ENCODE measurements at regions not wholly inside any gene's neighbourhood (a gene's known extent, or its start where the extent isn't known, plus 50 kb on each side); places are given as distances from the start of the nearest gene placed in this dataset.

DNA sequence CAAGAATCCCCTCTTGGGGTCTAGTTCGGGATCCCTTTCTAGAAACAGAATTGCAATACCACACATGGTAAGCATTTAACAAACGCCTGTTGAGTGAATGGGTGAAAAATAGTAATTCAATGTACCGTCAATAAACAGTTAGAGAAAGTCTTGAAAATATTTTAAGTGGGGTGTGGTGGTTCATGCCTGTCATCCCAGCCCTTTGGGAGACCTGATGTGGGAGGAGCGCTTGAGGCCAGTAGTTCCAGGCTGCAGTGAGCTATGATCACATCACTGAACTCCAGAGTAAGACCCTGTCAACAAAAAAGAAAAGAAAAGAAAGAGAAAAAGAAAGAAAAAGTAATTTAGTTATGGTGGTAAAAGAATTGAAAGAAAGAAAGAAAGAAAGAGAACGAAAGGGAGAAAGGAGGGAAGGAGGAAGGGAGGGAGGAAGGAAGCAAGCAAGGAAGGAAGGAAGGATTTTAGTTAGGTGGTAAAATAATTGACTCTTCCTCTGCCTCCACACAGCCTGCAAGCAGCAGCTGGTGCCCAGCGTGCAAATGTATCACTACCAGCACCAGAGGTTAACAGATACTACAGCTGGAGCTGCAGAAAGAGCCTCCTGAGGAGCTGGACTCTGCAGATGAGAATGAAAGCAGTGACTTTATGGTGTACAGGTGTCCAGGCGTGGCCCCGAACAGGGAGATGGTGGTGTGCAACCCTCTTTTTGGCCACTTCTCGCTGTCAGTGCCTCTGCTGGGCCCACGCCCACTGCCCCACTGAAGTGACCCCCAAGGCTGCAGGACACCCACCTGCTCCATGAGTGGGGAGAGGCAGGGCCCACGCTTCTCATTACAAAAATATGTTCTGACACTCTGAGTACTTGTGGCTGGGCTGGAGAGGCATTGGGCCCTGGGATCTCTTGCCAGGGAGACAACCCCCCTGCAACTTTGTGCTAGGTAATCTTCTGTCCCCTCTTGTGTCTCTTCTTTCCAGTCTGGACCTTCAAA is 135.4 kb downstream of the BAMBI start:
- DNase-seq: no peak

DNA sequence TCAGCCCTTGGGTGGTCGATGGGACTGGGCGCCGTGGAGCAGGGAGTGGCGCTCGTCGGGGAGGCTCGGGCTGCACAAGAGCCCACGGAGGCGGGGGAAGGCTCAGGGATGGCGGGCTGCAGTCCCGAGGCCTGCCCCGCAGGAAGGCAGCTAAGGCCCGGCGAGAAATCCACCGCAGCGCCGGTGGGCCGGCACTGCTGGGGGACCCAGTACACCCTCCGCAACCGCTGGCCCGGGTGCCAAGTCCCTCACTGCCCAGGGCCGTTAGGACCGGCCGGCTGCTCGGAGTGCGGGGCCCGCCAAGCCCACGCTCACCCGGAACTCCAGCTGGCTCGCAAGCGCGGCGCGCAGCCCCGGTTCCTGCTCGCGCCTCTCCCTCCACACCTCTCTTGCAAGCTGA is 138.4 kb downstream of the BAMBI start:
- no peak for DNase-seq

DNA sequence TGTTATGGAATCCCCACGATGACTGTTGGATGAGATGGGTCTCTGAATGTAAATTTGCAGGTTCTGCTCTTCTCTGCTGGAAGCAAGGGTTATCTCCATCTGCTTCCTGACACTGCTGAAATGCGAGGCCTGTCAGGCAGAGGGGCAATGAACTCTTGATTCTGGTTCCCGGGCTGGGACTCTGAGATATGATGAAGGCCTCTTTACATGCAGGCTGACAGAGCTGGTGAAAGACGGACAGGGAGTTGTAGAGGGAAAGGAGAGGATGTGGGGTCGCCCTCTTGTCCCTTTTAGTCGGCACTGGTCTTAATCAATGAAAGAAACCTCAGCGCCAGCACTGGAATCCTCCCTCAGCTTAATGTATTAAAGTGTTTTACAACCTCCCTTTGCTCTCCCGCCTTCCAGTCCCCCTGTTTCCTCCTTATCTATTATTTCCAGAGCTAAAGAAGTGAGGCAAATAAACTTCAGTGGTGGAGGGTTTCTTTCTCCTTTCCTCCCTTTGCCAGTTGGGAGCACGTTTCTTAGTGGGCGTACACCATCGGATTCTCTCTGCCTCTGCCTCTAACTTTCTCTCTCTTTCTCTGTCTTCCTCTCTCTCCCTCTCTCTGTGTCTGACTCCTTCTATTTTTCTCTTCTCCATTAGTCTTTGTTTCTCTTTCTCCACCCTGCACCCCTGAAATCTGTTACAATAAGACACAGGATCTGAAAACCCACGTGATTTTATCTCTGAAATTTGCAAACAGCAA is 145.6 kb downstream of the BAMBI start:
- DNase-seq: no peak

- no peak for DNase-seq
Measured at GRCh38 chr10:28823501-28824075, 146.3 kb downstream of the BAMBI start.

GRCh38 chr10:28833313-28833712 is 156.0 kb downstream of the BAMBI start:
- no peak for DNase-seq

DNA sequence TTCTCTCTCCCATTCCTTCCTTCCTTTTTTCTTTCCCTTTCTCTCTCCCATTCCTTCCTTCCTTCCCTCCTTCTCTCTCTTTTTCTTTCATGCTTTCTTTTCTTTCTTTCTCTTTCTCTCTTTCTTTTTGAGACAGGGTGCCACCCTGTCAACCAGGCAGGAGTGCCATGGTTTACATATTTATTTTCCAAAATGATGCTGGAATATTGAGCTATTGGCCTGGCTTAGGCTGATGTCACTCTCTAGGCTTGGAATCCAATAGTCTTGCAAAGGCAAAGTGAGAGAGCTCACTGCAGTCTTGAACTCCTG is 159.1 kb downstream of the BAMBI start:
- no peak for DNase-seq

- DNase-seq: no peak
Measured at GRCh38 chr10:28837613-28838390, 160.5 kb downstream of the BAMBI start.

- no peak for DNase-seq
Measured at GRCh38 chr10:28838908-28839307, 161.6 kb downstream of the BAMBI start.

GRCh38 chr10:28839600-28840007 is 162.3 kb downstream of the BAMBI start:
- no peak for DNase-seq

DNA sequence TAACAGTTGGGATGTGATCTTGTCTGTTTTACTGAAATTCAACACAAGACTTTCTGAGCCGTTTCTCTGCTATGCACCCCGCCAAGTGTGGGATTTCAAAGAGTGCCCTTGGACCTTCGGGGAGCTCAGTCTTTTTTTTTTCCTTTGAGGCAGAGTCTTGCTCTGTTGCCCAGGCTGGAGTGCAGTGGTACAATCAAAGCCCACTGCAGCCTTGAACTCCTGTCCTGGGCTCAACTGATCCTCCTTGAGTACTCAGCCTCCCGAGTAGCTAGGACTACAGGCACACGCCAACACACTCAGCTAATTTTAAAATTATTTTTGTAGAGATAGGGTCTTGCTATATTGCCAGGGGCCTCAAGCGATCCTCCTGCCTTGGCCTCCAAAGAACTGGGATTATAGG is 162.9 kb downstream of the BAMBI start:
- DNase-seq: no peak

DNA sequence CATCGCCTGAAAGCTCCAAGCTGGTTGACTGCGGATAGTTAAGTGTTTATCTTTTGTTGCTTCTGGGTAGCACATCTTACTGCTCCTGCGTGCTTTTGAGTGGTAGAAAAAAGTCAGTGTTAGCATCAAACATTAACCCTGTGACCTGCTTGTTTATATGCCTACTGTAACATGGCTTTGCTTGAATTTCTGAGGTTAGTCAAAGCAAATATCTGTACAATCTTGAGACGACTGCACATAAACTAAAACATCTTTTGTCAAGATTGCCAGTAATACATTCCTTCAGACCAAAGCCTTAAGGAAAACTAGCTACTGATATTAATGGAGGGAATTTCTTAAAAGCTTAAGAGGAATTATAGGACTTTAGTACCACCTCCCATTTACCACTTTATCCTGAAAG is 163.7 kb downstream of the BAMBI start:
- no peak for DNase-seq

DNA sequence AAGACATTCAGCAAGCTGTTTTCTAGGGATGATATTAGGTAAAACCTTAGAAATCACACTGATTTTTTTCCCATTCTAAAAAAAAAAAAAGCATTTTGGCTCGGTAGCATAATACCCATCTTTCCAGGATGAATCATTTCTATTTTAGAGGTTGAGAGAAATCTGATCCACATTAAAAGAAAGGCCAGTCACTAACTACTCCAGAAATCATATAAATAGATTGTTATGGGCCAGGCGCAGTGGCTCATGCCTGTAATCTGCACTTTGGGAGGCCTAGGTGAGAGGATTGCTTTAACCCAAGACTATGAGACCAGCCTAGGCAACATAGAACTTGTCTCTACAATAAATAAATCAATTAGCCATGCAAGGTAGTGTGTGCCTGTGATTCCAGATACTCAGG is 164.3 kb downstream of the BAMBI start:
- no peak for DNase-seq

GRCh38 chr10:28842321-28842720 is 165.0 kb downstream of the BAMBI start:
- DNase-seq: no peak

DNA sequence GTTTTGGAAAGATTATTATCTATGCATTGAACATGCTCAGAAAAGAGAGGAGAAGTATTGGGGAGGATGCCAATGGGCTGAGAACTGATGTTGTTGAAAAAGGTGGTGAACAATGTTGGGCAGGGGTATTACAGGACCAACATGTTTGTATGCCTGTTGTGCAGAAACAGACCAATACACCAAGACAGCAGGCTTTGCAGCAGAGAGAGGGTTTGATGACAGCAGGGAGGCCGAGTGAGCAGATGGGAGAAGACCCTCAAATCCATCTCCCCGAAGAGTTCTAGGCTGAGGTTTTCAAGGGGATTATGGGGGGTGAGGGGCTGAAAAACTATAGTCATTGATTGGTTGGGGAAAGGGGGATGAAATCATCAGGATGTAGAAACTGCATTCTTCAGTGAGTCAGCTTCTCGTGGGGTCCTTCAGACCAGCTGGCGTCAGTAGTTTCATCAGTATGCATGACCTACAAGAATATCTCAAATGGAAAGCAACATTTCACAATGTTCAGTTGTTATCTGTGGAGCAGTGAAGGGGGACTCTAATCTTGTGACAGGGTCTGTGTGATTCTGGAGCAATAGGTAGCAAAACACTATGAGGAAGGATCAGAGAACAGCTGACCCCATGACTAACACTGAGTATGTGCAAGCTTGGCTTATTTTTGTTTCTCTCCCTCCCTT is 167.8 kb downstream of the BAMBI start:
- no peak for DNase-seq

- no peak for DNase-seq
Measured at GRCh38 chr10:28849309-28849708, 172.0 kb downstream of the BAMBI start.

DNA sequence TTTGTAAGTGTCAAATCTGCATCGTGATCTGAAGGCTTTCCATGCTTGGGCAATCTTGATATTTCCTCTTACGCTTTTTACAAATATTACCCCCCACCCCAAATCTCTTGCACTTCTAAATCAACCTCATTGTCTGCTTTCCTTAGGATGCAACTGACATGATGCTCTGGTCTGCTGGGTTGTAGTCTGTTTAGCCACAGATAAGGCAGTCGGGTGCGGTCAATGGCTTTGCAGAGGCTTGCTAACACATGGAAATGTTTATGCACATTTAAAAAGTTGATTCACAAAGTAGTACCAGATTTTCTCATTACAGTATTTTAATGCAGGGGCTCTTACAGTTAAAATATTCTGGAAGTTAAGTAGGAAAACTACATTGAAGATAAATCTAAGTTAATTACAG is 172.5 kb downstream of the BAMBI start:
- DNase-seq: no peak

- no peak for DNase-seq
Measured at GRCh38 chr10:28850784-28851183, 173.5 kb downstream of the BAMBI start.

GRCh38 chr10:28853195-28853594 is 175.9 kb downstream of the BAMBI start:
- DNase-seq: no peak

GRCh38 chr10:28857164-28857563 is 179.8 kb downstream of the BAMBI start:
- no peak for DNase-seq

- DNase-seq: no peak
Measured at GRCh38 chr10:28858646-28859045, 181.3 kb downstream of the BAMBI start.

DNA sequence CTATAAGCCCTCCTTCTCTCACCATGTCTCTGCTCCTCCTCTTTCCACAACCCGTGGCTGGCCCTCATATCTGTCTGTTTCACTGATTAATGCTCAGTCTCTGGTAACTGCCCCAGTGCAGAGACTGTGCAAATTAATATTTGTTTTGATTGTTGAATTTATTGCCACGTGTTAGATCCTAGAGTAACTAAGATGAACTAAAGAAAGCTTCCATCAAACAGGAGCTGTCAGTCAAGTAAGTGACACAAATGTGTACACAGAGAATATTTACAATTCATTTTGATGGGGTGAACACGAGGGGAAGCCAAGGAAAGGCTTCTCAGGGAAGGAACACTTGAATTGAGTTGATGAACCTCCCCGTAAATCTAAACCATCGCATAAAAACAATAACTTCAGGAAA is 182.5 kb downstream of the BAMBI start:
- no peak for DNase-seq

DNA sequence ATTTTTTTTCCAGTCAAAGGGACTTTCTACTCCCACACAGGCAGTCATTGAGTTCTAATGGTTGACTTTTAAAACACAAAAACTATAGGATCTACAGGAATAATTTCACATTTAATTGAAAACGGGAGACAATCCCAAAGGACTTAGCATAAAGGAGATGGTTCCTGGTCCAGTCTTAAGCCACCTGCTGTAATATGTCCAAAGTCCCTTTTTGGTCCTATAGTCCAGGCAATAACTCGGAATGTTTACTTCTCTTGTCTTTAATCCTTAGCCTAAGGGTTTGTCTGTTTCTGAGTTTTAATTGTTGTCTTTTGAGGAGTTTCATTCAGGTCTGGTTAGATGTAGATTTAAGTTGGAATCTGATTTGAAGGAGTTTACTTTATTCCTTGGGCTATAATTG is 184.9 kb downstream of the BAMBI start:
- no peak for DNase-seq

Measured in stimulated activated CD4-positive, alpha-beta T cell treated with anti-CD3 and anti-CD28 coated beads, Interleukin-4, amount 100 ng/mL, for 24 hours (primary cell).